ENCODE measurements at regions not wholly inside any gene's neighbourhood (a gene's known extent, or its start where the extent isn't known, plus 50 kb on each side); places are given as distances from the start of the nearest gene placed in this dataset.

DNA sequence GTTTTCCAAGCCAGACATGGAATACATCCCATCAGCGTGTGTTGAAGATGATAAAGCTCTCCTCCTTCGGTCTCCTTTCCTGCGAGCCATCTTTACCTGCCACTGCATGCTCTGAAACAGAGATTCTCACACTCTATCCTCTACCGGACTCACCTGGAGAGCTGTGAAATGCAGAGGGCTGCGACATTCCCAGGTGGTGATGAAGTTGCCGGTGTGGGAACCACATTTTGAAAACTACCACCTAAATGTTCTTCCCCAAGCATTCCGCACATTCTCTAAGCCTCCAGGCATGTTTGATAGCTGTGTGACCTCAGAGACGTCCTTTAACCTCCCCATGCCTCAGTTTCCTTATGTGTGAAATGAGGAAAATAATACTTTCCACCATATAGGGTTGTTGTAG, 226.2 kb upstream of the RAB6C start:
- H3K36me3 ChIP-seq (ENCODE audit: insufficient read depth, low read length, poor library complexity, severe bottlenecking) = no peaks in the 10 kb centered on the region
- POLR2A ChIA-PET (ENCODE audit: low non-redundant PET) = no interaction called here

DNA sequence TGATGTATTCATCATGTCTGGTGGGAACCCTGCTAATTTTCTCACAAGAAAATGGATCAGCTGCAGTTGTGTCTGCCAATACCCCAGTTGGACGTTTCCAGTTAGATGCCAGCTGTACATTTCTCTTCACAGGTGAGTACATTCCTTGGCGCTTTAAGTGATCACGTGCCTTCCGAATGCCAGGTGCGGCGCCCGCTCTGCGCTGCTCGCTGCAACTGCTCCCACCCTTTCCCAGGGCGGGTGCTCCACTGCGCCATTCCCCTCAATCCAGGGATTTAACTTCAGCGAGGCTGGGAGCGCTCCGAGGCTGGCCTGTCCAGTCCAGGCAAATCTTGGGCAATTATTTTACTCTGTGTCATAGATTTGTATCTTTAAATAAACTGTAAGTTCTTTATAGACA, 225.0 kb upstream of the RAB6C start:
- intact Hi-C loops (cut with micrococcal nuclease; ENCODE audit: unreplicated experiment) = no loop called here
- no peaks in the 10 kb centered on the region for H3K4me1 ChIP-seq (ENCODE audit: insufficient read depth, low read length, poor library complexity, severe bottlenecking)
- BruUV-seq (replicated peaks) = no TSS peak
- no peak for DNase-seq (ENCODE audit: low spot score)
- POLR2A ChIA-PET (ENCODE audit: low non-redundant PET) = no interaction called here
- H3K4me3 ChIP-seq (ENCODE audit: low read depth, low read length, poor library complexity, severe bottlenecking) = no peak overlapping the region
- CTCF ChIA-PET = no interaction called here
- no peaks in the 10 kb centered on the region for H3K27me3 ChIP-seq (replicated peaks; ENCODE audit: insufficient read depth, low read depth, low read length, poor library complexity)
- H3K9me3 ChIP-seq (ENCODE audit: low read depth, low read length, poor library complexity, severe bottlenecking) = no peaks in the 10 kb centered on the region
- H3K36me3 ChIP-seq (ENCODE audit: insufficient read depth, low read length, poor library complexity, severe bottlenecking) = no peaks in the 10 kb centered on the region
- TF ChIP-seq, protein P1, sequence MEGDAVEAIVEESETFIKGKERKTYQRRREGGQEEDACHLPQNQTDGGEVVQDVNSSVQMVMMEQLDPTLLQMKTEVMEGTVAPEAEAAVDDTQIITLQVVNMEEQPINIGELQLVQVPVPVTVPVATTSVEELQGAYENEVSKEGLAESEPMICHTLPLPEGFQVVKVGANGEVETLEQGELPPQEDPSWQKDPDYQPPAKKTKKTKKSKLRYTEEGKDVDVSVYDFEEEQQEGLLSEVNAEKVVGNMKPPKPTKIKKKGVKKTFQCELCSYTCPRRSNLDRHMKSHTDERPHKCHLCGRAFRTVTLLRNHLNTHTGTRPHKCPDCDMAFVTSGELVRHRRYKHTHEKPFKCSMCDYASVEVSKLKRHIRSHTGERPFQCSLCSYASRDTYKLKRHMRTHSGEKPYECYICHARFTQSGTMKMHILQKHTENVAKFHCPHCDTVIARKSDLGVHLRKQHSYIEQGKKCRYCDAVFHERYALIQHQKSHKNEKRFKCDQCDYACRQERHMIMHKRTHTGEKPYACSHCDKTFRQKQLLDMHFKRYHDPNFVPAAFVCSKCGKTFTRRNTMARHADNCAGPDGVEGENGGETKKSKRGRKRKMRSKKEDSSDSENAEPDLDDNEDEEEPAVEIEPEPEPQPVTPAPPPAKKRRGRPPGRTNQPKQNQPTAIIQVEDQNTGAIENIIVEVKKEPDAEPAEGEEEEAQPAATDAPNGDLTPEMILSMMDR (conservative IDR thresholded peaks at IDR 0.05; ENCODE audit: low read depth, low read length) = no peak
- TF ChIP-seq EZH2 (IDR thresholded peaks at IDR 0.05; ENCODE audit: borderline replicate concordance, low read depth, low read length, poor library complexity, severe bottlenecking) = no peak
- H3K27ac ChIP-seq (ENCODE audit: low read depth, low read length, poor library complexity, severe bottlenecking) = no peak overlapping the region

More for the DNA sequence above, 226.2 kb upstream of the RAB6C start:
- TF ChIP-seq, protein P1 (conservative IDR thresholded peaks at IDR 0.05; ENCODE audit: low read depth, low read length) = no peak
- TF ChIP-seq EZH2 (IDR thresholded peaks at IDR 0.05; ENCODE audit: borderline replicate concordance, low read depth, low read length, poor library complexity, severe bottlenecking) = no peak
- DNase-seq (ENCODE audit: low spot score) = no peak
- CTCF ChIA-PET = no interaction called here
- Histone ChIP-seq H3K4me3 (ENCODE audit: low read depth, low read length, poor library complexity, severe bottlenecking) (no peak overlapping the region), H3K27ac (ENCODE audit: low read depth, low read length, poor library complexity, severe bottlenecking) (no peak overlapping the region), H3K4me1 (ENCODE audit: insufficient read depth, low read length, poor library complexity, severe bottlenecking) (no peaks in the 10 kb centered on the region), H3K27me3 (replicated peaks; ENCODE audit: insufficient read depth, low read depth, low read length, poor library complexity) (no peaks in the 10 kb centered on the region), H3K9me3 (ENCODE audit: low read depth, low read length, poor library complexity, severe bottlenecking) (no peaks in the 10 kb centered on the region)
- intact Hi-C loops (cut with micrococcal nuclease; ENCODE audit: unreplicated experiment) = no loop called here
- BruUV-seq (replicated peaks) = no TSS peak

- Histone ChIP-seq H3K4me3 (ENCODE audit: low read depth, low read length, poor library complexity, severe bottlenecking) (no peak overlapping the region), H3K27me3 (replicated peaks; ENCODE audit: insufficient read depth, low read depth, low read length, poor library complexity) (no peaks in the 10 kb centered on the region), H3K4me1 (ENCODE audit: insufficient read depth, low read length, poor library complexity, severe bottlenecking) (no peaks in the 10 kb centered on the region), H3K36me3 (ENCODE audit: insufficient read depth, low read length, poor library complexity, severe bottlenecking) (no peaks in the 10 kb centered on the region), H3K27ac (ENCODE audit: low read depth, low read length, poor library complexity, severe bottlenecking) (no peak overlapping the region), H3K9me3 (ENCODE audit: low read depth, low read length, poor library complexity, severe bottlenecking) (no peaks in the 10 kb centered on the region)
- ChIA-PET CTCF (no interaction called here), POLR2A (ENCODE audit: low non-redundant PET) (no interaction called here)
- TF ChIP-seq, protein P1 (conservative IDR thresholded peaks at IDR 0.05; ENCODE audit: low read depth, low read length) = no peak
- TF ChIP-seq EZH2 (IDR thresholded peaks at IDR 0.05; ENCODE audit: borderline replicate concordance, low read depth, low read length, poor library complexity, severe bottlenecking) = no peak
- BruUV-seq (replicated peaks) = no TSS peak
- no peak for DNase-seq (ENCODE audit: low spot score)
- intact Hi-C loops (cut with micrococcal nuclease; ENCODE audit: unreplicated experiment) = no loop called here
Measured at GRCh38 chr2:129754831-129755230, 224.6 kb upstream of the RAB6C start.

Measured in A673 (cell line).